ENCODE measurements at regions not wholly inside any gene's neighbourhood (a gene's known extent, or its start where the extent isn't known, plus 50 kb on each side); places are given as distances from the start of the nearest gene placed in this dataset.

- TF ChIP-seq CTCF (conservative IDR thresholded peaks at IDR 0.05; ENCODE audit: low read depth, low read length) (peak; percentile 70), EZH2 (IDR thresholded peaks at IDR 0.05; ENCODE audit: low read length, unreplicated experiment) (no peak), EZH2phosphoT487 (IDR thresholded peaks at IDR 0.05; ENCODE audit: borderline replicate concordance, low read length) (no peak)
Observed at GRCh38 chr1:177780096-177780700, 189.7 kb downstream of the SEC16B start.

Data from PC-3 (cell line).